SK-N-SH (cell line): ENCODE measurements at regions not wholly inside any gene's neighbourhood (a gene's known extent, or its start where the extent isn't known, plus 50 kb on each side); places are given as distances from the start of the nearest gene placed in this dataset.

Experiments used
- CTCF ChIA-PET: fragments of 300-600, 350-600 bp; formaldehyde crosslinking; extraction: SDS; loops from one replicate; lab custom pipeline; 2021; lab: Yijun Ruan, JAX
- POLR2A ChIA-PET: fragments of 350-600 bp; sonication (Branson Sonifier 250); formaldehyde crosslinking; extraction: SDS; loops from one replicate; lab custom pipeline; 2020; ENCODE audit warnings: antibody characterized with exemption, inconsistent platforms; lab: Yijun Ruan, JAX
- DNase-seq: peaks from one replicate; pipeline ENCODE4 v3.0.0; 2012
- H2AFZ ChIP-seq: fragments of 200-600 bp; sonication (generic); 2 replicates; pipeline ENCODE4 v1.8.1; 2016; ENCODE audit warnings: antibody characterized with exemption, mild to moderate bottlenecking, low read depth
- H3F3A ChIP-seq: fragments of 200-600 bp; sonication (generic); replicated peaks from 2 replicates; pipeline ENCODE3; 2016; ENCODE audit warnings: antibody characterized with exemption, mild to moderate bottlenecking; ENCODE audit not compliant: insufficient read depth
- H3K27ac ChIP-seq, 2 experiments: fragments of 200-500 bp in 1 of 2; fragments of 200-600 bp in 1 of 2; sonication (Bioruptor generic) in 1 of 2; sonication (generic), shearing (Covaris generic) in 1 of 2; 2 replicates each; pipeline versions ENCODE4 v1.5.1 to v1.6.1; 2014 to 2016; ENCODE audit warnings: low read depth in 2 of 2, inconsistent platforms in 1 of 2, low read length in 1 of 2, mild to moderate bottlenecking in 1 of 2, mixed read lengths in 1 of 2
- H3K27me3 ChIP-seq: fragments of 200-600 bp; sonication (generic), shearing (Covaris generic); 2 replicates; pipeline ENCODE4 v1.6.1; 2016; ENCODE audit warnings: mixed run types; ENCODE audit not compliant: insufficient read depth
- H3K36me3 ChIP-seq, 2 experiments: fragments of 200-500 bp in 1 of 2; fragments of 200-600 bp in 1 of 2; sonication (Bioruptor generic) in 1 of 2; sonication (generic) in 1 of 2; replicated peaks in 1 of 2; 2 replicates each; pipeline versions ENCODE3 to v1.5.1; 2014 to 2016; ENCODE audit warnings: low read length in 1 of 2, mild to moderate bottlenecking in 1 of 2; ENCODE audit not compliant: insufficient read depth in 2 of 2, control insufficient read depth in 1 of 2
- H3K4me1 ChIP-seq, 2 experiments: fragments of 200-500 bp in 1 of 2; fragments of 200-600 bp in 1 of 2; sonication (Bioruptor generic) in 1 of 2; sonication (generic), shearing (Covaris generic) in 1 of 2; 2 replicates each; pipeline versions ENCODE4 v1.5.1 to v1.6.1; 2014 to 2016; ENCODE audit warnings: low read depth in 1 of 2, low read length in 1 of 2, mixed run types in 1 of 2; ENCODE audit not compliant: insufficient read depth in 2 of 2, control insufficient read depth in 1 of 2
- H3K4me2 ChIP-seq: fragments of 200-600 bp; sonication (generic), shearing (Covaris generic); 2 replicates; pipeline ENCODE4 v1.6.1; 2017; ENCODE audit warnings: mixed run types
- H3K4me3 ChIP-seq, 2 experiments: fragments of 200-500 bp in 1 of 2; fragments of 200-600 bp in 1 of 2; sonication (Bioruptor generic) in 1 of 2; sonication (generic), shearing (Covaris generic) in 1 of 2; 2 replicates each; pipeline versions ENCODE4 v1.5.1 to v1.8.1; 2014 to 2016; ENCODE audit warnings: low read depth in 2 of 2, inconsistent platforms in 1 of 2, low read length in 1 of 2, mild to moderate bottlenecking in 1 of 2, mixed read lengths in 1 of 2, moderate library complexity in 1 of 2
- H3K79me2 ChIP-seq: fragments of 200-600 bp; sonication (generic); 2 replicates; pipeline ENCODE4 v1.8.1; 2017; ENCODE audit warnings: mild to moderate bottlenecking; ENCODE audit not compliant: insufficient read depth
- H3K9ac ChIP-seq: fragments of 200-600 bp; sonication (generic); 2 replicates; pipeline ENCODE4 v1.6.1; 2017; ENCODE audit warnings: mixed run types
- H3K9me2 ChIP-seq: fragments of 200-600 bp; sonication (generic); 2 replicates; pipeline ENCODE4 v1.6.1; 2017; ENCODE audit warnings: mixed run types
- H3K9me3 ChIP-seq: fragments of 200-600 bp; sonication (generic); 2 replicates; pipeline ENCODE4 v1.6.1; 2017; ENCODE audit warnings: mixed run types, mild to moderate bottlenecking, moderate library complexity
- H4K20me1 ChIP-seq: fragments of 200-600 bp; sonication (generic); 2 replicates; pipeline ENCODE4 v1.6.1; 2017; ENCODE audit warnings: mild to moderate bottlenecking, mixed run types; ENCODE audit not compliant: insufficient read depth
- CTCF ChIP-seq: fragments of 200-600 bp; sonication (generic); IDR thresholded peaks from 2 replicates; pipeline ENCODE4 v1.6.1; 2017; ENCODE audit warnings: antibody characterized with exemption, mild to moderate bottlenecking, moderate library complexity
- JUND ChIP-seq: IDR thresholded peaks from 2 replicates; pipeline ENCODE4 v1.4.0; 2012
- MEF2A ChIP-seq: IDR thresholded peaks from 2 replicates; pipeline ENCODE4 v1.4.0; 2012; ENCODE audit warnings: low read depth, borderline replicate concordance
- MXI1 ChIP-seq: IDR thresholded peaks from 2 replicates; pipeline ENCODE4 v1.6.1; 2012; ENCODE audit warnings: mild to moderate bottlenecking, low read depth, low read length, improper control_type of control experiment
- NFIC ChIP-seq: IDR thresholded peaks from 2 replicates; pipeline ENCODE4 v1.4.0; 2012; ENCODE audit warnings: borderline replicate concordance
- NRF1 ChIP-seq: IDR thresholded peaks from 2 replicates; pipeline ENCODE4 v1.6.1; 2012; ENCODE audit warnings: low read depth, mild to moderate bottlenecking, low read length
- POLR2AphosphoS5 ChIP-seq: IDR thresholded peaks from 2 replicates; pipeline ENCODE4 v1.6.1; 2012; ENCODE audit warnings: low read depth, low read length
- RCOR1 ChIP-seq: fragments of 150-350 bp; IDR thresholded peaks from 2 replicates; pipeline ENCODE4 v1.6.1; 2017; ENCODE audit warnings: antibody characterized with exemption, low read length
- RFX5 ChIP-seq: IDR thresholded peaks from 2 replicates; pipeline ENCODE4 v1.6.1; 2012; ENCODE audit warnings: mild to moderate bottlenecking, improper control_type of control experiment, low read length
- TCF12 ChIP-seq: IDR thresholded peaks from 2 replicates; pipeline ENCODE4 v1.4.0; 2012
- TEAD4 ChIP-seq: IDR thresholded peaks from 2 replicates; pipeline ENCODE4 v1.4.0; 2012; ENCODE audit warnings: mild to moderate bottlenecking, borderline replicate concordance; ENCODE audit not compliant: insufficient read depth
- USF1 ChIP-seq: IDR thresholded peaks from 2 replicates; pipeline ENCODE4 v1.4.0; 2012; ENCODE audit warnings: low read depth, borderline replicate concordance
- USF2 ChIP-seq: fragments of 150-350 bp; IDR thresholded peaks from 2 replicates; pipeline ENCODE4 v1.6.1; 2017; ENCODE audit warnings: antibody characterized with exemption, low read length, low read depth, borderline replicate concordance
- YY1 ChIP-seq: IDR thresholded peaks from 2 replicates; pipeline ENCODE4 v1.4.0; 2012; ENCODE audit warnings: low read depth, mild to moderate bottlenecking
- WGBS: methylation state at CpG from one replicate; pipeline ENCODE4 v1.1.6; 2017; ENCODE audit warnings: low lambda C conversion rate; 5-methylcytosine and 5-hydroxymethylcytosine counted together
- TF ChIP-seq, protein P1 (sequence below): IDR thresholded peaks from 2 replicates; pipeline ENCODE4 v1.6.1; 2012; ENCODE audit warnings: mild to moderate bottlenecking, low read depth, low read length, moderate library complexity
- TF ChIP-seq, protein P2 (sequence below): IDR thresholded peaks from 2 replicates; pipeline ENCODE4 v1.4.0; 2012; ENCODE audit warnings: low read depth
- TF ChIP-seq, protein P3 (sequence below): IDR thresholded peaks from 2 replicates; pipeline ENCODE4; 2012

DNA sequence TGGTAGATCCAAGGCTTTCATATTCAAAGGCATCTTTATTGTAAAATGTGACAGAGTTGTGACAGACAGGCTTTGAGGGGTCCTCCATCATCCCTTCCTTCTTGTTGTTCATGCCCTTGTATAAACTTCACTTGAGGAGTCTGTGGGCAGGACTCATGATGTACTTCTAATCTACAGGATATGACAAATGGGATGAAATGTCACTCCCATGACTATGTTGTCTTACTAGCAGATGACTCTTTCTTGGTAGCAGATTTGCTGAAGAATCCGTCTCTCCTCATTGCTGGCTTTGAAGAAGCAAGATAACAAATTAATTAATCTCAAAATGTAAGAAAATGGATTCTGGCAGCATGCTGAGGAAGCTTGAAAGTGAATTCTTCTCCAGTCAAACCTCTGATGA is 566.1 kb downstream of the TFAP2B start:
- 15% methylated on average over 1 of the region's 1 CpG for whole genome bisulfite sequencing
- no peak overlapping the region for H2AFZ ChIP-seq
- H3K27me3 ChIP-seq = no peaks in the 10 kb centered on the region
- no peaks in the 10 kb centered on the region for H3K36me3 ChIP-seq
- no peak overlapping the region for H3K4me3 ChIP-seq
- no peaks in the 10 kb centered on the region for H3F3A ChIP-seq
- H3K4me2 ChIP-seq = no peak overlapping the region
- POLR2A ChIA-PET = no interaction called here
- no peak for DNase-seq
- no peaks in the 10 kb centered on the region for H3K9me3 ChIP-seq
- H3K4me1 ChIP-seq = no peaks in the 10 kb centered on the region; a peak in 1 of 4 replicates
- no peaks in the 10 kb centered on the region for H4K20me1 ChIP-seq
- H3K9ac ChIP-seq = no peak overlapping the region
- no peaks in the 10 kb centered on the region for H3K9me2 ChIP-seq
- CTCF ChIA-PET = no interaction called here
- no peaks in the 10 kb centered on the region for H3K79me2 ChIP-seq
- TF ChIP-seq RCOR1 (no peak), JUND (no peak), TCF12 (no peak), TEAD4 (no peak), CTCF (no peak), USF1 (no peak), MXI1 (no peak), MEF2A (no peak), POLR2AphosphoS5 (no peak), NFIC (no peak), YY1 (no peak), NRF1 (no peak), USF2 (no peak), RFX5 (no peak)
- TF ChIP-seq, protein P1, sequence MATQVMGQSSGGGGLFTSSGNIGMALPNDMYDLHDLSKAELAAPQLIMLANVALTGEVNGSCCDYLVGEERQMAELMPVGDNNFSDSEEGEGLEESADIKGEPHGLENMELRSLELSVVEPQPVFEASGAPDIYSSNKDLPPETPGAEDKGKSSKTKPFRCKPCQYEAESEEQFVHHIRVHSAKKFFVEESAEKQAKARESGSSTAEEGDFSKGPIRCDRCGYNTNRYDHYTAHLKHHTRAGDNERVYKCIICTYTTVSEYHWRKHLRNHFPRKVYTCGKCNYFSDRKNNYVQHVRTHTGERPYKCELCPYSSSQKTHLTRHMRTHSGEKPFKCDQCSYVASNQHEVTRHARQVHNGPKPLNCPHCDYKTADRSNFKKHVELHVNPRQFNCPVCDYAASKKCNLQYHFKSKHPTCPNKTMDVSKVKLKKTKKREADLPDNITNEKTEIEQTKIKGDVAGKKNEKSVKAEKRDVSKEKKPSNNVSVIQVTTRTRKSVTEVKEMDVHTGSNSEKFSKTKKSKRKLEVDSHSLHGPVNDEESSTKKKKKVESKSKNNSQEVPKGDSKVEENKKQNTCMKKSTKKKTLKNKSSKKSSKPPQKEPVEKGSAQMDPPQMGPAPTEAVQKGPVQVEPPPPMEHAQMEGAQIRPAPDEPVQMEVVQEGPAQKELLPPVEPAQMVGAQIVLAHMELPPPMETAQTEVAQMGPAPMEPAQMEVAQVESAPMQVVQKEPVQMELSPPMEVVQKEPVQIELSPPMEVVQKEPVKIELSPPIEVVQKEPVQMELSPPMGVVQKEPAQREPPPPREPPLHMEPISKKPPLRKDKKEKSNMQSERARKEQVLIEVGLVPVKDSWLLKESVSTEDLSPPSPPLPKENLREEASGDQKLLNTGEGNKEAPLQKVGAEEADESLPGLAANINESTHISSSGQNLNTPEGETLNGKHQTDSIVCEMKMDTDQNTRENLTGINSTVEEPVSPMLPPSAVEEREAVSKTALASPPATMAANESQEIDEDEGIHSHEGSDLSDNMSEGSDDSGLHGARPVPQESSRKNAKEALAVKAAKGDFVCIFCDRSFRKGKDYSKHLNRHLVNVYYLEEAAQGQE = no peak
- TF ChIP-seq, protein P2, sequence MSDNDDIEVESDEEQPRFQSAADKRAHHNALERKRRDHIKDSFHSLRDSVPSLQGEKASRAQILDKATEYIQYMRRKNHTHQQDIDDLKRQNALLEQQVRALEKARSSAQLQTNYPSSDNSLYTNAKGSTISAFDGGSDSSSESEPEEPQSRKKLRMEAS = no peak
- TF ChIP-seq, protein P3, sequence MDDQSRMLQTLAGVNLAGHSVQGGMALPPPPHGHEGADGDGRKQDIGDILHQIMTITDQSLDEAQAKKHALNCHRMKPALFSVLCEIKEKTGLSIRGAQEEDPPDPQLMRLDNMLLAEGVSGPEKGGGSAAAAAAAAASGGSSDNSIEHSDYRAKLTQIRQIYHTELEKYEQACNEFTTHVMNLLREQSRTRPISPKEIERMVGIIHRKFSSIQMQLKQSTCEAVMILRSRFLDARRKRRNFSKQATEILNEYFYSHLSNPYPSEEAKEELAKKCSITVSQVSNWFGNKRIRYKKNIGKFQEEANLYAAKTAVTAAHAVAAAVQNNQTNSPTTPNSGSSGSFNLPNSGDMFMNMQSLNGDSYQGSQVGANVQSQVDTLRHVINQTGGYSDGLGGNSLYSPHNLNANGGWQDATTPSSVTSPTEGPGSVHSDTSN = no peak
- H3K27ac ChIP-seq = no peak overlapping the region
